ENCODE measurements at regions not wholly inside any gene's neighbourhood (a gene's known extent, or its start where the extent isn't known, plus 50 kb on each side); places are given as distances from the start of the nearest gene placed in this dataset.

DNA sequence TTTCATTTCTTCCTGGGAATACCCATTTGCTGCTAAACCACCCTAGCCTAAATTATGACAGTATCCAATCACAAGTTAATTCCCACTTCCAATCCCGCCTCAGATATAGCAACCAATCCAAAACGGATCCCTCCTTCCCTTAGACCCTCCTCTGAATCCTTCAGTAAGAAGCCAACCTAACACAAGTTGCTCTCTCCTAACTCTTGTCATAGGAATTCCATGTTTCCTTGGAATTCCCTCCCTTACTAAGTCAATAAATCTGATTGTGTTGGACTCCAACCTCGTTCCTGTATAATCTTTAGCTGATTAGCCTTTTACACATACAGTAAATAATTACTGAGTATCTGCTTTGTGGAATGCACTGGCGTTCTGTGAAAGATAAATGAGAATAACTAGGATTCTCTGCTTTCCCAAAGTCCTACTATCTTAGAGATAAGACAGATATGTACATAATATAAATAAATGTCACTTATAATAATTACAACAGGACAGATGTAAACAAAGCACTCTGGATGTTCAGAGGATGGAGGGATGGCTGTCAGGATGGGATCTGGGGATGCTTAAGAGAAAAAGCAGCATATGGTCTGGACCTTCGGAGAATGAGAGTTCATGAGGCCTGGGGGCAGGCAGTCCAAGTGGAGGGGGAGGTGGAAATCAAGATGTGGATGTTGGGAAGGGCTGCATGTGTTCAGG, 185.8 kb upstream of the SOX5 start:
- no peak for TF ChIP-seq POLR2A (IDR thresholded peaks at IDR 0.05)
- no peak for TF ChIP-seq POLR2AphosphoS5 (IDR thresholded peaks at IDR 0.05)
- DNase-seq, result peak in 1 of 2 donors; percentile 24
- Histone ChIP-seq H3K27me3 (no peaks in the 10 kb centered on the region), H3K36me3 (no peaks in the 10 kb centered on the region), H3K27ac (no peak overlapping the region), H3K9me3 (no peaks in the 10 kb centered on the region), H3K4me3 (no peak overlapping the region), H3K4me1 (peaks cover 0 to 6% (median 0%) of the 10 kb centered on the region in 4 donors)
- 40 to 52% (median 47%) methylated on average over 5 of the region's 5 CpGs for WGBS, 5 donors
- intact Hi-C loops (cut with DNase I; ENCODE audit: low total_unique reads), result no loop called here

DNA sequence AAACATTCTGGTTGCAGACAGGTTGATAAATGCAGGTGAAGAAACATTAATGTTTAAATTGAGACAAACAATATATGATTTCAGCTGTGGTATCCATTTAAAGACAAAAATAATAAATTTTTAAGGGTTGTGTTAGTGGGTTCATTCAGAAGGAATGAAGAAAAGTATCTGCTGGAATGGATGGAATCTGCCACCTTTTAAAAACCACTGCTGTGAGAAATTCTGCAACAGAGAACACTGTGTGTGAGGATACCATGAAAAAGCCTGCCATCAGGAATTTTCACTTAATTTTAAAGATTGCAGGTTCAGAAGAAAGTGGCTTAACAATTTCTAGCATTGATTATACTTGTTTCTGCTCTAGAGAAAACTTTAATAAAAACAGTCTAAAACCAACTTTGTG, 184.6 kb upstream of the SOX5 start:
- Histone ChIP-seq H3K9me3 (no peaks in the 10 kb centered on the region), H3K4me3 (no peak overlapping the region), H3K27me3 (no peaks in the 10 kb centered on the region), H3K4me1 (peaks cover 0 to 6% (median 0%) of the 10 kb centered on the region in 4 donors), H3K36me3 (no peaks in the 10 kb centered on the region), H3K27ac (no peak overlapping the region)
- TF ChIP-seq, protein P1, sequence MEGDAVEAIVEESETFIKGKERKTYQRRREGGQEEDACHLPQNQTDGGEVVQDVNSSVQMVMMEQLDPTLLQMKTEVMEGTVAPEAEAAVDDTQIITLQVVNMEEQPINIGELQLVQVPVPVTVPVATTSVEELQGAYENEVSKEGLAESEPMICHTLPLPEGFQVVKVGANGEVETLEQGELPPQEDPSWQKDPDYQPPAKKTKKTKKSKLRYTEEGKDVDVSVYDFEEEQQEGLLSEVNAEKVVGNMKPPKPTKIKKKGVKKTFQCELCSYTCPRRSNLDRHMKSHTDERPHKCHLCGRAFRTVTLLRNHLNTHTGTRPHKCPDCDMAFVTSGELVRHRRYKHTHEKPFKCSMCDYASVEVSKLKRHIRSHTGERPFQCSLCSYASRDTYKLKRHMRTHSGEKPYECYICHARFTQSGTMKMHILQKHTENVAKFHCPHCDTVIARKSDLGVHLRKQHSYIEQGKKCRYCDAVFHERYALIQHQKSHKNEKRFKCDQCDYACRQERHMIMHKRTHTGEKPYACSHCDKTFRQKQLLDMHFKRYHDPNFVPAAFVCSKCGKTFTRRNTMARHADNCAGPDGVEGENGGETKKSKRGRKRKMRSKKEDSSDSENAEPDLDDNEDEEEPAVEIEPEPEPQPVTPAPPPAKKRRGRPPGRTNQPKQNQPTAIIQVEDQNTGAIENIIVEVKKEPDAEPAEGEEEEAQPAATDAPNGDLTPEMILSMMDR (IDR thresholded peaks at IDR 0.05), result no peak
- TF ChIP-seq POLR2AphosphoS5 (IDR thresholded peaks at IDR 0.05) (no peak), EP300 (IDR thresholded peaks at IDR 0.05) (no peak), POLR2A (IDR thresholded peaks at IDR 0.05) (no peak)
- intact Hi-C loops (cut with DNase I; ENCODE audit: low total_unique reads), result no loop called here
- DNase-seq, result no peak

DNA sequence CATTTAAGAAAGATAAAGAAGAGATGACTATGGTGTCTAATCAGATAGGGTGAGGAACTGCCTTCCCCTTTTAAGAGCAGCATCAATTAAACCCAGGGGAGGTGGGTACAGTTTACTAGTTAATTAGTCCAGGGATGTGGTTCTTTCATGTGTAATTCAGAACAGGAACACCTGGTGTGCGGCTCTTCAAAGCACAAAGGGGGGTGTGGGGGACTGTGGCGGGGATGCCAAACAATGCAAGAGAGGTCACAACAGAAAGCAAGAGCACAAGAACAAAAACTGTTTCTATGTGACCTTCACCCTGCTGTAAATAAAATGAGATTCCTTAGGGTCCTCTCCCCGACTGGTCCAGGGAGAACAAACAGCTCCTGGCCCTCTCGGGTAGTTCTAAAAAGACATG, 183.9 kb upstream of the SOX5 start:
- Histone ChIP-seq H3K4me1 (peaks cover 0 to 6% (median 0%) of the 10 kb centered on the region in 4 donors), H3K27me3 (no peaks in the 10 kb centered on the region)
- WGBS, 5 donors, result 60 to 82% (median 68%) methylated on average over 4 of the region's 4 CpGs

GRCh38 chr12:24127919-24128721, 178.7 kb upstream of the SOX5 start:
- no peaks in the 10 kb centered on the region for H3K9me3 ChIP-seq
- DNase-seq, result no peak
- H3K36me3 ChIP-seq, result no peaks in the 10 kb centered on the region
- H3K4me3 ChIP-seq, result no peak overlapping the region
- H3K27ac ChIP-seq, result no peak overlapping the region
- no peaks in the 10 kb centered on the region for H3K27me3 ChIP-seq
- WGBS, 5 donors, result 86 to 92% (median 91%) methylated on average over 9 of the region's 9 CpGs
- TF ChIP-seq, protein P1 (IDR thresholded peaks at IDR 0.05), result no peak
- TF ChIP-seq POLR2AphosphoS5 (IDR thresholded peaks at IDR 0.05), result no peak
- no peak for TF ChIP-seq EP300 (IDR thresholded peaks at IDR 0.05)
- TF ChIP-seq POLR2A (IDR thresholded peaks at IDR 0.05), result no peak
- intact Hi-C loops (cut with DNase I; ENCODE audit: low total_unique reads), result no loop called here
- H3K4me1 ChIP-seq, result peaks cover 0 to 6% (median 0%) of the 10 kb centered on the region in 4 donors

More for the DNA sequence above, 183.9 kb upstream of the SOX5 start:
- Histone ChIP-seq H3K9me3 (no peaks in the 10 kb centered on the region), H3K27ac (no peak overlapping the region), H3K36me3 (no peaks in the 10 kb centered on the region), H3K4me3 (no peak overlapping the region)
- no peak for TF ChIP-seq EP300 (IDR thresholded peaks at IDR 0.05)
- TF ChIP-seq, protein P1 (IDR thresholded peaks at IDR 0.05), result no peak
- no peak for TF ChIP-seq POLR2A (IDR thresholded peaks at IDR 0.05)
- no peak for TF ChIP-seq POLR2AphosphoS5 (IDR thresholded peaks at IDR 0.05)
- intact Hi-C loops (cut with DNase I; ENCODE audit: low total_unique reads), result no loop called here
- no peak for DNase-seq

Data from stomach (tissue), 8 donors.